ENCODE measurements at regions not wholly inside any gene's neighbourhood (a gene's known extent, or its start where the extent isn't known, plus 50 kb on each side); places are given as distances from the start of the nearest gene placed in this dataset.

DNA sequence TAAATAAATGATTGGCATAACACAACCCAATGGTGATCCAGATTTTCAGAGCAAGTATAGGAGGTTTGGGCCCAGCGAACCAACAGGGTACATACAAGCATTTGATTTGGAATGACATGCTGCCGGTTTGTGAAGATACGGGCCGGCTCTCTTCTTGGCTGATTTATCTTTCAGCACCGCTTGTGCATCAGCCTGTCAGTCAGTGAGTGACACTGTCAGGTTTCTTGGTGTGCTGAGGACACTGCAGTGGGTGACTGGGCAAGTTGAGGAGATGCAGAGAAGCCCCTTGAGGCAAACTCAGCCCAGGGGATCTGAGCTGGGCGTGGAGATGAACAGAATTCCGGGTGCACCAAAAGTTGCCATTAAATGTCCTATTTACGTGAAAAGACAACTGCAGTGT is 194.5 kb downstream of the SNX10 start:
- TF ChIP-seq SUZ12 (IDR thresholded peaks at IDR 0.05; ENCODE audit: extremely low read depth, insufficient read depth, insufficient read length) (no peak), ZNF274 (IDR thresholded peaks at IDR 0.05; ENCODE audit: low read depth, low read length) (no peak), YY1 (IDR thresholded peaks at IDR 0.05; ENCODE audit: insufficient read depth, insufficient read length) (no peak)
